Neural progenitor cell (in vitro differentiated cells): ENCODE measurements at regions not wholly inside any gene's neighbourhood (a gene's known extent, or its start where the extent isn't known, plus 50 kb on each side); places are given as distances from the start of the nearest gene placed in this dataset.

ENCODE experiments used
- DNase-seq: peaks from one replicate; pipeline ENCODE4 v3.0.0-alpha.2; 2016; ENCODE audit warnings: low spot score
- H2AFZ ChIP-seq: fragments of 200-600 bp; sonication (generic); replicated peaks from 2 replicates; pipeline ENCODE4 v1.6.1; 2016; ENCODE audit warnings: antibody characterized with exemption
- H3F3A ChIP-seq: fragments of 200-600 bp; sonication (generic); 2 replicates; pipeline ENCODE4 v1.6.1; 2016; ENCODE audit warnings: antibody characterized with exemption, low read depth
- H3K27ac ChIP-seq: fragments of 200-600 bp; sonication (generic); 2 replicates; pipeline ENCODE4 v1.5.1; 2016; ENCODE audit warnings: mild to moderate bottlenecking
- H3K27me3 ChIP-seq: fragments of 200-600 bp; sonication (generic); 2 replicates; pipeline ENCODE4 v1.6.1; 2016; ENCODE audit warnings: mild to moderate bottlenecking, moderate library complexity
- H3K36me3 ChIP-seq: fragments of 200-600 bp; sonication (generic); 2 replicates; pipeline ENCODE4 v1.5.1; 2016
- H3K4me1 ChIP-seq: fragments of 200-600 bp; sonication (generic); 2 replicates; pipeline ENCODE4 v1.6.1; 2016; ENCODE audit warnings: mixed run types
- H3K4me2 ChIP-seq: fragments of 200-600 bp; sonication (generic); 2 replicates; pipeline ENCODE4 v1.6.1; 2016
- H3K4me3 ChIP-seq: fragments of 200-600 bp; sonication (generic); 2 replicates; pipeline ENCODE4 v1.5.1; 2016
- H3K79me2 ChIP-seq: fragments of 200-600 bp; sonication (generic); 2 replicates; pipeline ENCODE4 v1.6.1; 2016; ENCODE audit warnings: low read depth
- H3K9ac ChIP-seq: fragments of 200-600 bp; sonication (generic); 2 replicates; pipeline ENCODE4 v1.6.1; 2016
- H3K9me3 ChIP-seq: fragments of 200-600 bp; sonication (generic); 2 replicates; pipeline ENCODE4 v1.5.1; 2016; ENCODE audit warnings: low read depth
- H4K20me1 ChIP-seq: fragments of 200-600 bp; sonication (generic); 2 replicates; pipeline ENCODE4 v1.6.1; 2016; ENCODE audit warnings: low read depth
- H3K27ac Mint-ChIP-seq: 3 replicates; pipeline ENCODE4 v1.8.0; 2021; ENCODE audit warnings: mixed read lengths
- H3K27me3 Mint-ChIP-seq: 2 replicates; pipeline ENCODE4 v1.8.0; 2022; ENCODE audit warnings: low read depth, mild to moderate bottlenecking, inconsistent platforms, moderate library complexity, mixed read lengths; ENCODE audit not compliant: insufficient read depth
- H3K36me3 Mint-ChIP-seq: 3 replicates; pipeline ENCODE4 v1.8.0; 2021; ENCODE audit warnings: mixed read lengths
- H3K4me1 Mint-ChIP-seq: 3 replicates; pipeline ENCODE4 v1.8.0; 2021; ENCODE audit warnings: mixed read lengths
- H3K4me3 Mint-ChIP-seq: 3 replicates; pipeline ENCODE4 v1.8.0; 2021; ENCODE audit warnings: mild to moderate bottlenecking, moderate library complexity, mixed read lengths
- H3K9me3 Mint-ChIP-seq: 3 replicates; pipeline ENCODE4 v1.8.0; 2020; ENCODE audit warnings: mixed read lengths
- EZH2 ChIP-seq: fragments of 200-600 bp; sonication (generic); IDR thresholded peaks from 2 replicates; pipeline ENCODE4 v1.6.1; 2017; ENCODE audit warnings: antibody characterized with exemption, mild to moderate bottlenecking, moderate library complexity
- EZH2phosphoT487 ChIP-seq: fragments of 200-600 bp; sonication (generic); IDR thresholded peaks from 2 replicates; pipeline ENCODE4 v1.6.1; 2017; ENCODE audit warnings: antibody characterized with exemption
- TF ChIP-seq, protein P1 (sequence below): fragments of 200-600 bp; sonication (generic); IDR thresholded peaks from 2 replicates; pipeline ENCODE4 v1.5.1; 2017; ENCODE audit warnings: antibody characterized with exemption, mild to moderate bottlenecking

- H3K4me1 ChIP-seq, result no peaks in the 10 kb centered on the region
- no peak overlapping the region for H3K9ac ChIP-seq
- H3K27ac ChIP-seq, result no peak overlapping the region
- H3K27me3 ChIP-seq, result no peaks in the 10 kb centered on the region
- H3K4me2 ChIP-seq, result no peak overlapping the region
- Mint-ChIP-seq H3K9me3 (no peaks in the 10 kb centered on the region), H3K36me3 (no peaks in the 10 kb centered on the region), H3K4me3 (no peak overlapping the region), H3K4me1 (peaks cover 9% of the 10 kb centered on the region), H3K27ac (no peak overlapping the region), H3K27me3 (peaks cover 4% of the 10 kb centered on the region)
- H3K79me2 ChIP-seq, result no peaks in the 10 kb centered on the region
- H2AFZ ChIP-seq, result no peak overlapping the region
- TF ChIP-seq, protein P1, sequence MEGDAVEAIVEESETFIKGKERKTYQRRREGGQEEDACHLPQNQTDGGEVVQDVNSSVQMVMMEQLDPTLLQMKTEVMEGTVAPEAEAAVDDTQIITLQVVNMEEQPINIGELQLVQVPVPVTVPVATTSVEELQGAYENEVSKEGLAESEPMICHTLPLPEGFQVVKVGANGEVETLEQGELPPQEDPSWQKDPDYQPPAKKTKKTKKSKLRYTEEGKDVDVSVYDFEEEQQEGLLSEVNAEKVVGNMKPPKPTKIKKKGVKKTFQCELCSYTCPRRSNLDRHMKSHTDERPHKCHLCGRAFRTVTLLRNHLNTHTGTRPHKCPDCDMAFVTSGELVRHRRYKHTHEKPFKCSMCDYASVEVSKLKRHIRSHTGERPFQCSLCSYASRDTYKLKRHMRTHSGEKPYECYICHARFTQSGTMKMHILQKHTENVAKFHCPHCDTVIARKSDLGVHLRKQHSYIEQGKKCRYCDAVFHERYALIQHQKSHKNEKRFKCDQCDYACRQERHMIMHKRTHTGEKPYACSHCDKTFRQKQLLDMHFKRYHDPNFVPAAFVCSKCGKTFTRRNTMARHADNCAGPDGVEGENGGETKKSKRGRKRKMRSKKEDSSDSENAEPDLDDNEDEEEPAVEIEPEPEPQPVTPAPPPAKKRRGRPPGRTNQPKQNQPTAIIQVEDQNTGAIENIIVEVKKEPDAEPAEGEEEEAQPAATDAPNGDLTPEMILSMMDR, result no peak
- TF ChIP-seq EZH2phosphoT487 (no peak), EZH2 (no peak)
- no peaks in the 10 kb centered on the region for H4K20me1 ChIP-seq
- no peaks in the 10 kb centered on the region for H3F3A ChIP-seq
- H3K9me3 ChIP-seq, result no peaks in the 10 kb centered on the region
- no peak for DNase-seq
- H3K36me3 ChIP-seq, result no peaks in the 10 kb centered on the region
- no peak overlapping the region for H3K4me3 ChIP-seq
These were observed 177.6 kb downstream of the JCAD start for GRCh38 chr10:29881811-29882210.

DNA sequence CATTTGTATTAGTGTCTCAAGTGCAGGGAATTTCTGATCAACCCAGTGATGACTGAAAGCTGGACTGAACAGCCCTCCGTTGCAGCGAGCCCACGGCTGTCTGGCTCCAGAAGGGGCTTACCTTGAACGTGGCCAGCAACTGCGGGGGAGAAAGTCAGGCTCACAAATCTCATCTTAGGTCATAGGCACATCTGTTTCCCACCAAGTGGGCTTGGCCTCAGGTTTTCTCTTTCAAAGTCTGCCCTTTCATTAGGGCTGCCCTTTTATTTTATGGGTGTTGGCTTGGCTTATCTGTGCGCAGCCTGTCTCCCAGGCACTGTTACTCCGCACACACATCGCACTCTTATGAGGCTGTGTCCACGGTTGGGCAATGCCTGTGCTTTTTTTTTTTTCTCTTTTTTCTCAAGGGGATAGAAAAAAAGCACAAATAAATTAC lies 178.0 kb downstream of the JCAD start:
- Mint-ChIP-seq H3K4me3 (no peak overlapping the region), H3K27ac (no peak overlapping the region), H3K9me3 (no peaks in the 10 kb centered on the region), H3K36me3 (no peaks in the 10 kb centered on the region), H3K4me1 (peaks cover 9% of the 10 kb centered on the region), H3K27me3 (peaks cover 4% of the 10 kb centered on the region)
- Histone ChIP-seq H3K79me2 (no peaks in the 10 kb centered on the region), H3K9ac (no peak overlapping the region), H3F3A (no peaks in the 10 kb centered on the region), H3K27me3 (no peaks in the 10 kb centered on the region), H3K4me2 (no peak overlapping the region), H3K36me3 (no peaks in the 10 kb centered on the region), H3K27ac (no peak overlapping the region), H3K4me3 (no peak overlapping the region), H4K20me1 (no peaks in the 10 kb centered on the region), H2AFZ (no peak overlapping the region), H3K9me3 (no peaks in the 10 kb centered on the region), H3K4me1 (no peaks in the 10 kb centered on the region)
- DNase-seq, result no peak
- TF ChIP-seq EZH2, result no peak
- TF ChIP-seq EZH2phosphoT487, result no peak
- TF ChIP-seq, protein P1, result no peak

DNA sequence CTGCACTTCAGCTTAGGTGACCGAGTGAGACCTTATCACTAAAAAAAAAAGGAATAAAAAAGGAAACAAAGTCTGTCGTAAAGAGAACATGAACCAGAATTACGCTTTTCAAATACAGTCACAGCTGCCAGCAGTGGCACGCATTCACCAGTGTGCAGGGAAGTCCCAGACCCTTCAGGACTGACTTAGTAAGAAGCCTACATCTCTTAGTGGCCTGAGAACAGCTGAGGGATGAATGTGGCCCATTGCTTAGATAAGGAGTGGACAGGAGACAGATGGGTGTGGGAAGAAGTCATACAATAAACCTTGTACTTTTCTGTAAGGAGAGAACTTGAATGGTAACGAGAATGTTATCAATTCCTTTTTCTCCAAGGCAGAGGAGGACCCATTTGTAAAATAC lies 178.5 kb downstream of the JCAD start:
- no peaks in the 10 kb centered on the region for H3K36me3 Mint-ChIP-seq
- Histone ChIP-seq H3K36me3 (no peaks in the 10 kb centered on the region), H3K27ac (no peak overlapping the region), H3K4me2 (no peak overlapping the region), H3K9ac (no peak overlapping the region), H3K79me2 (no peaks in the 10 kb centered on the region), H3K4me3 (no peak overlapping the region), H3K27me3 (no peaks in the 10 kb centered on the region), H3K4me1 (no peaks in the 10 kb centered on the region), H3K9me3 (no peaks in the 10 kb centered on the region), H2AFZ (no peak overlapping the region), H4K20me1 (no peaks in the 10 kb centered on the region), H3F3A (no peaks in the 10 kb centered on the region)
- DNase-seq, result no peak
- no peaks in the 10 kb centered on the region for H3K9me3 Mint-ChIP-seq
- peaks cover under 1% of the 10 kb centered on the region for H3K27me3 Mint-ChIP-seq
- H3K4me1 Mint-ChIP-seq, result peaks cover 9% of the 10 kb centered on the region
- H3K4me3 Mint-ChIP-seq, result no peak overlapping the region
- TF ChIP-seq, protein P1, result no peak
- TF ChIP-seq EZH2phosphoT487 (no peak), EZH2 (no peak)
- H3K27ac Mint-ChIP-seq, result peak overlapping the region; percentile 41

- peaks cover 12% of the 10 kb centered on the region for H3K4me1 Mint-ChIP-seq
- TF ChIP-seq, protein P1, result no peak
- TF ChIP-seq EZH2phosphoT487 (no peak), EZH2 (no peak)
- H3K79me2 ChIP-seq, result no peaks in the 10 kb centered on the region
These were observed 179.5 kb downstream of the JCAD start for GRCh38 chr10:29879862-29880261.

More at GRCh38 chr10:29879862-29880261, 179.5 kb downstream of the JCAD start:
- no peaks in the 10 kb centered on the region for H3K27me3 ChIP-seq
- H3K4me3 ChIP-seq, result no peak overlapping the region
- Mint-ChIP-seq H3K4me3 (no peak overlapping the region), H3K27ac (no peak overlapping the region), H3K27me3 (no peaks in the 10 kb centered on the region), H3K9me3 (no peaks in the 10 kb centered on the region), H3K36me3 (no peaks in the 10 kb centered on the region)
- H3K36me3 ChIP-seq, result no peaks in the 10 kb centered on the region
- no peaks in the 10 kb centered on the region for H4K20me1 ChIP-seq
- H3K27ac ChIP-seq, result no peak overlapping the region
- no peaks in the 10 kb centered on the region for H3K9me3 ChIP-seq
- H3F3A ChIP-seq, result no peaks in the 10 kb centered on the region
- DNase-seq, result no peak
- H3K4me2 ChIP-seq, result no peak overlapping the region
- H2AFZ ChIP-seq, result no peak overlapping the region
- H3K9ac ChIP-seq, result no peak overlapping the region
- H3K4me1 ChIP-seq, result no peaks in the 10 kb centered on the region
